ENCODE measurements at regions not wholly inside any gene's neighbourhood (a gene's known extent, or its start where the extent isn't known, plus 50 kb on each side); places are given as distances from the start of the nearest gene placed in this dataset.

DNA sequence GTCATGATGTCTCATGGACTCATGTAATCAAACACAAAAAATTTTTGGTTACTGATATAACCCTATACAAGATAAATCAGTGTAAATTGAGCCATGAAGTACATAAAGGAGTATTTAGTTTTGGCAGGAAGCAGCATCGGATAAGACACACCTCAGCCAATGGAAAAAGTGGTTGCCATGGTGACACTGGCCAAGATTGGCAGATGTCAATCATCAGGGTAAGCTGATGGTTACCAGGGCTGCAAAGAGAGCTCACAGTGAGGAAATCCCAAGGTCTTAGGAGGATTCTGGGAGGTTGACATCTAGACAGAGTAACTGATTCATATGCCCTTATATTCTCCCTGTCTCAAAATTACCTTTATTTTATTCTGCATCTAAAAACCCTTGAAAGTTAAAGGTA lies 203.8 kb upstream of the PCSK2 start:
- no peak overlapping the region for H2AFZ ChIP-seq (ENCODE audit: low read depth, low read length, severe bottlenecking)
- H3K9me2 ChIP-seq (replicated peaks; ENCODE audit: insufficient read depth, low read length): no peaks in the 10 kb centered on the region
- no peak overlapping the region for H3K27ac ChIP-seq (ENCODE audit: low read depth, low read length)
- no peaks in the 10 kb centered on the region for H3K9me3 ChIP-seq (ENCODE audit: insufficient read depth, low read length)
- no peaks in the 10 kb centered on the region for H3K27me3 ChIP-seq (ENCODE audit: low read length)
- H3K79me2 ChIP-seq (ENCODE audit: insufficient read depth, low read length): no peaks in the 10 kb centered on the region
- H3K4me3 ChIP-seq (ENCODE audit: insufficient read depth, low read length, poor library complexity, severe bottlenecking): no peak overlapping the region
- H4K20me1 ChIP-seq (ENCODE audit: low read depth, low read length): no peaks in the 10 kb centered on the region
- no peaks in the 10 kb centered on the region for H3F3A ChIP-seq (ENCODE audit: insufficient read depth)
- TF ChIP-seq EZH2phosphoT487 (conservative IDR thresholded peaks at IDR 0.05; ENCODE audit: low read length): no peak
- TF ChIP-seq, protein P1, sequence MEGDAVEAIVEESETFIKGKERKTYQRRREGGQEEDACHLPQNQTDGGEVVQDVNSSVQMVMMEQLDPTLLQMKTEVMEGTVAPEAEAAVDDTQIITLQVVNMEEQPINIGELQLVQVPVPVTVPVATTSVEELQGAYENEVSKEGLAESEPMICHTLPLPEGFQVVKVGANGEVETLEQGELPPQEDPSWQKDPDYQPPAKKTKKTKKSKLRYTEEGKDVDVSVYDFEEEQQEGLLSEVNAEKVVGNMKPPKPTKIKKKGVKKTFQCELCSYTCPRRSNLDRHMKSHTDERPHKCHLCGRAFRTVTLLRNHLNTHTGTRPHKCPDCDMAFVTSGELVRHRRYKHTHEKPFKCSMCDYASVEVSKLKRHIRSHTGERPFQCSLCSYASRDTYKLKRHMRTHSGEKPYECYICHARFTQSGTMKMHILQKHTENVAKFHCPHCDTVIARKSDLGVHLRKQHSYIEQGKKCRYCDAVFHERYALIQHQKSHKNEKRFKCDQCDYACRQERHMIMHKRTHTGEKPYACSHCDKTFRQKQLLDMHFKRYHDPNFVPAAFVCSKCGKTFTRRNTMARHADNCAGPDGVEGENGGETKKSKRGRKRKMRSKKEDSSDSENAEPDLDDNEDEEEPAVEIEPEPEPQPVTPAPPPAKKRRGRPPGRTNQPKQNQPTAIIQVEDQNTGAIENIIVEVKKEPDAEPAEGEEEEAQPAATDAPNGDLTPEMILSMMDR (IDR thresholded peaks at IDR 0.05; ENCODE audit: insufficient read depth, low read length, poor library complexity, severe bottlenecking): no peak
- no peaks in the 10 kb centered on the region for H3K36me3 ChIP-seq (ENCODE audit: low read length)
- no peak overlapping the region for H3K4me2 ChIP-seq (ENCODE audit: low read depth, low read length, poor library complexity, severe bottlenecking)
- H3K9ac ChIP-seq (ENCODE audit: low read length): no peak overlapping the region

DNA sequence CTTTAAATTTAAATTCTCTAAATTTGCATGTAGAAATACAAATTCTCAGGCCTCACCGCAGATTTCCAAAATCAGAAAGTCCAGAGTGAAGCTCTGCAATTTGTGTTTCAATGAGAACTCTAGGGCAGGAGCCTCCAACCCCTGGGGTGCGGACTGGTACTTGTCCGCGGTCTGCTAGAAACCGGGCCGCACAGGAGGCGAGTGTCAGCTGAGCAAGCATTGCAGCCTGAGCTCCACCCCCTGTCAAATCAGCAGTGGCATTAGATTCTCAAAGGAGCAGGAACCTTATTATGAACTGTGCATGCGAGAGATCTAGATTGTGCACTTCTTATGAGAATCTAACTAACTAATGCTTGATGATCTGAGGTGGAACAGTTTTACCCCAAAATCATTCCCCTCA lies 203.0 kb upstream of the PCSK2 start:
- H3K4me2 ChIP-seq (ENCODE audit: low read depth, low read length, poor library complexity, severe bottlenecking): no peak overlapping the region
- no peaks in the 10 kb centered on the region for H3F3A ChIP-seq (ENCODE audit: insufficient read depth)
- H3K36me3 ChIP-seq (ENCODE audit: low read length): no peaks in the 10 kb centered on the region
- TF ChIP-seq, protein P1 (IDR thresholded peaks at IDR 0.05; ENCODE audit: insufficient read depth, low read length, poor library complexity, severe bottlenecking): no peak
- no peak for TF ChIP-seq EZH2phosphoT487 (conservative IDR thresholded peaks at IDR 0.05; ENCODE audit: low read length)
- H3K27me3 ChIP-seq (ENCODE audit: low read length): no peaks in the 10 kb centered on the region
- no peak overlapping the region for H3K27ac ChIP-seq (ENCODE audit: low read depth, low read length)
- no peak overlapping the region for H2AFZ ChIP-seq (ENCODE audit: low read depth, low read length, severe bottlenecking)
- H4K20me1 ChIP-seq (ENCODE audit: low read depth, low read length): no peaks in the 10 kb centered on the region
- no peaks in the 10 kb centered on the region for H3K9me2 ChIP-seq (replicated peaks; ENCODE audit: insufficient read depth, low read length)
- H3K9me3 ChIP-seq (ENCODE audit: insufficient read depth, low read length): no peaks in the 10 kb centered on the region
- no peak overlapping the region for H3K4me3 ChIP-seq (ENCODE audit: insufficient read depth, low read length, poor library complexity, severe bottlenecking)
- H3K9ac ChIP-seq (ENCODE audit: low read length): no peak overlapping the region
- H3K79me2 ChIP-seq (ENCODE audit: insufficient read depth, low read length): no peaks in the 10 kb centered on the region

DNA sequence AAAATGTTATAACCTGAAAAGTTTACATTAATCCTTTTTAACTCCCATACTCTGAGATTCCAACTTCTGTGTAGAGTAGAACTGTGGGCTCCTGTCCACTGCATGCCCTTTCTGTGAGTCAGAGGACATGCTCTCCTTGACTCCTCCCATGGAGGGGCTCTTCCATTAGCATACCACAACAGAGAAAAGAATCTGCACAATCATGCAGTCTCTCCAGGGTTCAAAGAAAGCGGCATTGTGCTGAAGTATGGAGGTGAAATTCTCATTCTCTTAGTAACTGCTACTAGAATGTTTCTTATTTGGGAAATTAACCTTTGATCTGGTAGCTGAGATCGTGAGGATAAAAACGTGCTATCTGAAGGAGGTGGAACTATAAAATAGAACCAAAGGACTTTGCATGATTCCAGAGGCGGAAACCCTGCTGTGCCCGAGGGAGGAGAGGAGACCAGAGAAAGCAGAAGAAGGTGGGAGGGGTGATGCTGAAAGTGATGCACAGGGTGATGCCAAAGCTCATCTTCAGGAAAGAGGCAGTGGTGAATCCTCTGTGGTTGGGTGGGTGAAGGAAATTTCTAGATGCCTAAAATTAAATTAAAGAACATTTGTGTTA lies 202.2 kb upstream of the PCSK2 start:
- H3K36me3 ChIP-seq (ENCODE audit: low read length): no peaks in the 10 kb centered on the region
- no peak overlapping the region for H3K9ac ChIP-seq (ENCODE audit: low read length)
- H4K20me1 ChIP-seq (ENCODE audit: low read depth, low read length): no peaks in the 10 kb centered on the region
- TF ChIP-seq, protein P1 (IDR thresholded peaks at IDR 0.05; ENCODE audit: insufficient read depth, low read length, poor library complexity, severe bottlenecking): no peak
- TF ChIP-seq EZH2phosphoT487 (conservative IDR thresholded peaks at IDR 0.05; ENCODE audit: low read length): no peak
- no peaks in the 10 kb centered on the region for H3K27me3 ChIP-seq (ENCODE audit: low read length)
- H3K79me2 ChIP-seq (ENCODE audit: insufficient read depth, low read length): no peaks in the 10 kb centered on the region
- H3K9me2 ChIP-seq (replicated peaks; ENCODE audit: insufficient read depth, low read length): no peaks in the 10 kb centered on the region
- no peaks in the 10 kb centered on the region for H3F3A ChIP-seq (ENCODE audit: insufficient read depth)
- H3K27ac ChIP-seq (ENCODE audit: low read depth, low read length): no peak overlapping the region
- H3K4me2 ChIP-seq (ENCODE audit: low read depth, low read length, poor library complexity, severe bottlenecking): no peak overlapping the region
- H3K9me3 ChIP-seq (ENCODE audit: insufficient read depth, low read length): no peaks in the 10 kb centered on the region
- no peak overlapping the region for H3K4me3 ChIP-seq (ENCODE audit: insufficient read depth, low read length, poor library complexity, severe bottlenecking)
- no peak overlapping the region for H2AFZ ChIP-seq (ENCODE audit: low read depth, low read length, severe bottlenecking)

Data from SU-DHL-6 (cell line).